OCI-LY3 (cell line): ENCODE measurements at regions not wholly inside any gene's neighbourhood (a gene's known extent, or its start where the extent isn't known, plus 50 kb on each side); places are given as distances from the start of the nearest gene placed in this dataset.
"Not testable (repeated sequence)": the region's sequence is repeated elsewhere in the genome, so short reads cannot be mapped to it uniquely, and the experiment has no call there.

Experiments used
- H2AFZ ChIP-seq: fragments of 200-600, 300-600 bp; shearing (Covaris generic); 2 replicates; pipeline ENCODE4 v1.6.0; 2014; ENCODE audit warnings: antibody characterized with exemption, low read depth, low read length
- H3K27ac ChIP-seq: fragments of 200-600, 300-600 bp; sonication (generic); 2 replicates; pipeline ENCODE4 v1.5.1; 2014; ENCODE audit warnings: mild to moderate bottlenecking, low read length, moderate library complexity, mixed read lengths
- H3K27me3 ChIP-seq: fragments of 200-600, 300-600 bp; sonication (generic); 2 replicates; pipeline ENCODE4 v1.6.1; 2014; ENCODE audit warnings: low read depth, low read length, mixed read lengths
- H3K36me3 ChIP-seq: fragments of 200-600, 300-600 bp; sonication (generic); replicated peaks from 2 replicates; pipeline ENCODE3; 2014; ENCODE audit warnings: low read depth, low read length, mixed read lengths
- H3K4me1 ChIP-seq: fragments of 300-600, 200-600 bp; sonication (generic); 2 replicates; pipeline ENCODE4 v1.6.1; 2014; ENCODE audit warnings: low read length, mixed read lengths
- H3K4me2 ChIP-seq: fragments of 200-600, 300-600 bp; sonication (generic); 2 replicates; pipeline ENCODE4 v1.6.1; 2014; ENCODE audit warnings: low read length, mixed read lengths
- H3K4me3 ChIP-seq: fragments of 300-600, 200-600 bp; sonication (generic); 2 replicates; pipeline ENCODE4 v1.5.1; 2014; ENCODE audit warnings: antibody characterized with exemption, mild to moderate bottlenecking, low read length, moderate library complexity
- H3K79me2 ChIP-seq: fragments of 300-600, 200-600 bp; shearing (Covaris generic); 2 replicates; pipeline ENCODE4 v1.6.1; 2014; ENCODE audit warnings: mild to moderate bottlenecking, low read length, mixed read lengths
- H3K9ac ChIP-seq: fragments of 300-600, 200-600 bp; shearing (Covaris generic); 2 replicates; pipeline ENCODE4 v1.6.0; 2014; ENCODE audit warnings: mild to moderate bottlenecking, low read length, moderate library complexity
- H3K9me3 ChIP-seq: fragments of 200-600, 300-600 bp; shearing (Covaris generic); 2 replicates; pipeline ENCODE4 v1.6.1; 2014; ENCODE audit warnings: low read length, mixed read lengths; ENCODE audit not compliant: insufficient read depth
- H4K20me1 ChIP-seq: fragments of 200-600, 300-600 bp; sonication (generic); 2 replicates; pipeline ENCODE4 v1.6.1; 2016; ENCODE audit warnings: low read length, mixed read lengths; ENCODE audit not compliant: insufficient read depth
- TF ChIP-seq, protein P1 (sequence below): fragments of 200-600, 300-600 bp; sonication (generic); IDR thresholded peaks from 2 replicates; pipeline ENCODE4 v1.5.1; 2014; ENCODE audit warnings: antibody characterized with exemption, low read length, low read depth

DNA sequence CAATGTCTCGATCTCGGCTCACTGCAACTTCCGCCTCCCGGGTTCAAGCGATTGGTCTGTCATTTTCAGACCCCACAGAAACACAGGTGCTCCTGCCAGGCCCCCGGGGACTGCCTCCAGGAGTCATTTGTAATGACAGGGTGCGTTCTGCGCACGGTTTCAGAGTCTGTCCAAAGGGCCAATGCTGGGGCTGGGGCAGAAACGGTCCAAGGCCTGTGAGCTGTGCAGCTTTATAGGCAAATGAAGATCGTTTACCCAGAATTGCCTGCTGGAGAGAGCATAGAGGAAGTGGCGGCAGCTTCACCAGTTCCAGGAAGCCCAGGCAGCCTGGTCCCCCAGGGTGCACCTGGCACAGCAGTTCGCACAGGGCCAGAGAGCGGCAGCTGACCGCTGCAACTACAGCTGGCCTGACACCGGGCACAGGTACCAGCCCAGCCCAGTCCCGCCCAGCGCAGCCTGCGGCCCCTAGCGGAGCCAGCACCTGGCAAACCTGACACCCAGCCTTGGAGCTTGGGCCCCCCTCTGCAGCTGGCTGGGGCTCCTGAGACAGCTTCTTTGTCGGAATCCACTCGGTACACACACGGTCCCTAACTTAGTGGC is 92.4 kb upstream of the METTL9 start:
- H2AFZ ChIP-seq, H3K36me3 ChIP-seq, H3K9me3 ChIP-seq, H3K27me3 ChIP-seq: not testable (repeated sequence)
- Histone ChIP-seq H3K27ac (peak overlapping the region; percentile 77), H3K4me2 (peak overlapping the region; percentile 68), H3K9ac (peak overlapping the region; percentile 49), H3K4me1 (peaks cover 47% of the 10 kb centered on the region), H4K20me1 (peaks cover 78% of the 10 kb centered on the region), H3K4me3 (peak overlapping the region; percentile 67), H3K79me2 (peaks cover 96% of the 10 kb centered on the region)
- TF ChIP-seq, protein P1, sequence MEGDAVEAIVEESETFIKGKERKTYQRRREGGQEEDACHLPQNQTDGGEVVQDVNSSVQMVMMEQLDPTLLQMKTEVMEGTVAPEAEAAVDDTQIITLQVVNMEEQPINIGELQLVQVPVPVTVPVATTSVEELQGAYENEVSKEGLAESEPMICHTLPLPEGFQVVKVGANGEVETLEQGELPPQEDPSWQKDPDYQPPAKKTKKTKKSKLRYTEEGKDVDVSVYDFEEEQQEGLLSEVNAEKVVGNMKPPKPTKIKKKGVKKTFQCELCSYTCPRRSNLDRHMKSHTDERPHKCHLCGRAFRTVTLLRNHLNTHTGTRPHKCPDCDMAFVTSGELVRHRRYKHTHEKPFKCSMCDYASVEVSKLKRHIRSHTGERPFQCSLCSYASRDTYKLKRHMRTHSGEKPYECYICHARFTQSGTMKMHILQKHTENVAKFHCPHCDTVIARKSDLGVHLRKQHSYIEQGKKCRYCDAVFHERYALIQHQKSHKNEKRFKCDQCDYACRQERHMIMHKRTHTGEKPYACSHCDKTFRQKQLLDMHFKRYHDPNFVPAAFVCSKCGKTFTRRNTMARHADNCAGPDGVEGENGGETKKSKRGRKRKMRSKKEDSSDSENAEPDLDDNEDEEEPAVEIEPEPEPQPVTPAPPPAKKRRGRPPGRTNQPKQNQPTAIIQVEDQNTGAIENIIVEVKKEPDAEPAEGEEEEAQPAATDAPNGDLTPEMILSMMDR: 0 out of 2 replicates have a peak, but pooled peaks have one; percentile 6

- peak overlapping the region; percentile 68 for H3K4me2 ChIP-seq
- not testable (repeated sequence) for H3K36me3 ChIP-seq, H3K9me3 ChIP-seq, H3K27me3 ChIP-seq, H2AFZ ChIP-seq
- peaks cover 53% of the 10 kb centered on the region for H3K4me1 ChIP-seq
- H3K9ac ChIP-seq: peak overlapping the region; percentile 49
- peak overlapping the region; percentile 67 for H3K4me3 ChIP-seq
- H3K79me2 ChIP-seq: peaks cover 98% of the 10 kb centered on the region
- H4K20me1 ChIP-seq: peaks cover 86% of the 10 kb centered on the region
- H3K27ac ChIP-seq: peak overlapping the region; percentile 77
These were observed 91.6 kb upstream of the METTL9 start for GRCh38 chr16:21507631-21508305.

- H3K4me3 ChIP-seq: peak overlapping the region; percentile 67; the same call in 1 of the 2 replicates
- H3K4me1 ChIP-seq: peaks cover 63% of the 10 kb centered on the region
- peaks cover 86% of the 10 kb centered on the region for H4K20me1 ChIP-seq
- H2AFZ ChIP-seq, H3K27me3 ChIP-seq, H3K9me3 ChIP-seq, H3K36me3 ChIP-seq, H3K9ac ChIP-seq: not testable (repeated sequence)
- H3K79me2 ChIP-seq: peaks cover 98% of the 10 kb centered on the region
- peak overlapping the region; percentile 77; the same call in 1 of the 2 replicates for H3K27ac ChIP-seq
- peak overlapping the region; percentile 68 for H3K4me2 ChIP-seq
These were observed 90.5 kb upstream of the METTL9 start for GRCh38 chr16:21508661-21509436.

DNA sequence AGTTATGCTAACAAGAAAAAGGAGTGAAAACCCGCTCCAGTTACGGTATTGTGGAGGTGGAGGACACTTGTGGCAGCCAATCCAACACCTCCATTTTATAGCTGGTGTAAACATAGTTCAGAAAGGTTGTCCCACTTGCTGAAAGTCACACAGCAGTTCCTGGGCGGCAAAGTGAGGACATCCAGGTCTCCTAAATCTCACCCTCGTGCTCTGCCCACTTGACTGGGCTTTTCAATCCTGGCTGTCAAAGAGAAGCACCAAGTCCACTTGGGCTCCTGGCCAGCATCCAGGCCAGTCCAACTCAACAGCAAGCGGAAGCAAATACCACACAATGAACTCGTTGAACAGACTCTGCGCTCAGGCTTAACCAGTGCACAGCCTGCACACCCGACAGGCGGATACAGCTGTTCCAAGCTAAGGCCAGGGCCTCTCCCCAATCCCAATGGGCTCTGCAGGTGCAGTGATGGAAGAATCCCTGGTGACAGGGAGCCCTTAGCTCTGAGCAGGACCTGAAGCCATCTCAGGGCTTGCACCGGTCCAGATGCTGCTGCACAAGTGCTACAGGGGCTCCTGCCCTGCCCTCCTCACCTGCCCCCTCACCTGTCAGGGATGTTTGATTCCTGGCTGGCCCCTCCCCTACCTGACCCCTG is 89.8 kb upstream of the METTL9 start:
- Histone ChIP-seq H3K4me1 (peaks cover 70% of the 10 kb centered on the region), H3K79me2 (peaks cover 98% of the 10 kb centered on the region), H3K4me2 (peak overlapping the region; percentile 68; the same call in 1 of the 2 replicates), H4K20me1 (peaks cover 86% of the 10 kb centered on the region)
- H3K27me3 ChIP-seq, H3K9me3 ChIP-seq, H2AFZ ChIP-seq, H3K4me3 ChIP-seq, H3K9ac ChIP-seq, H3K36me3 ChIP-seq, H3K27ac ChIP-seq: not testable (repeated sequence)

- not testable (repeated sequence) for H3K36me3 ChIP-seq
- H4K20me1 ChIP-seq: peaks cover 94% of the 10 kb centered on the region
These were observed 88.5 kb upstream of the METTL9 start for GRCh38 chr16:21510869-21511255.

DNA sequence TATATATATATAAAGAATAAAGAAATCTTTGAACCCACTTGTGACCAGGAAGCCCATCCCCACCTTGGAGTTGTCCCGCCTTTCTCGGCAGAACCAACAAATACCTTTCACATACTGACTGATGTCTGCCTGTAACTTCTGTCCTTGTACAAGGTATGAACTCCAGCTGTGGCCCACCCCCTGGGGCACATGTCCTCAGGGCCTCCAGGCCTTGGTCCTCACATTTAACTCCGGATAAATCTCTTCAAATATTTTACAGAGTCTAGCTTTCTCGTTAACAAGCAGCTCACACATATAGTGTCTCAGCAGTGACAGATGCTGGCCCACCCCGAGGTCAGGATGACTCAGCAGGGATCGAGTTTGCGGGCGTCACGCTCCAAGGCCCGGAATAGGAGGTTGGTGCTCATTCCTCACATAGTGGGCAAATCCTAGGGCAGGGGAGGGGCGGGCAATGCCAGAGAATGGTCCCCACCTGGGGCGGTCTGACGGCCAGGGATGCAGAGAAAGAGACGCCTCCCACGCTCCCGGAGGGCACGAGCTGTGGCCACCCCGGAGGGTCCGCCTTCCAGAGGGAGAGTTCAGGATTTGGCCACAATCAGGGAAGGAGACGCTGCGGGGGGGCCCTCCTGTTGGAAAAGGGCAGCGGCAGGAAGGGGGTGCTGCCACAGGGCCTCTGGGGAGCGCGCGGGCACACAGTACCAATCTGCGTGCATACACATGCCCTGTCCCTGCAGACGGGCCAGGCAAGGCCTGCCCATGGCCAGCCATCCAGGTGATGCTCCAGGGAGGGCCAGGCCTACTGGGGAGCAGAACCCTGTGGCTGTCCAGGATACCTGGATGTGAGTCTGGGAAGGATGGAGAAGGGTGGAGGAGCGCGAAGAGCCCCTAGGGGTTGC is 87.8 kb upstream of the METTL9 start:
- not testable (repeated sequence) for H3K4me3 ChIP-seq, H3K9me3 ChIP-seq, H3K27me3 ChIP-seq, H3K36me3 ChIP-seq, H3K27ac ChIP-seq, H3K9ac ChIP-seq, H2AFZ ChIP-seq
- peaks cover 95% of the 10 kb centered on the region for H4K20me1 ChIP-seq
- peaks cover 75% of the 10 kb centered on the region for H3K4me1 ChIP-seq
- peak overlapping the region; percentile 13; the same call in 1 of the 2 replicates for H3K4me2 ChIP-seq
- H3K79me2 ChIP-seq: peaks cover 99% of the 10 kb centered on the region

More at GRCh38 chr16:21510869-21511255, 88.5 kb upstream of the METTL9 start:
- not testable (repeated sequence) for H2AFZ ChIP-seq, H3K9ac ChIP-seq, H3K4me3 ChIP-seq, H3K9me3 ChIP-seq, H3K27me3 ChIP-seq, H3K4me2 ChIP-seq, H3K27ac ChIP-seq
- peaks cover 76% of the 10 kb centered on the region for H3K4me1 ChIP-seq
- H3K79me2 ChIP-seq: peaks cover 99% of the 10 kb centered on the region

DNA sequence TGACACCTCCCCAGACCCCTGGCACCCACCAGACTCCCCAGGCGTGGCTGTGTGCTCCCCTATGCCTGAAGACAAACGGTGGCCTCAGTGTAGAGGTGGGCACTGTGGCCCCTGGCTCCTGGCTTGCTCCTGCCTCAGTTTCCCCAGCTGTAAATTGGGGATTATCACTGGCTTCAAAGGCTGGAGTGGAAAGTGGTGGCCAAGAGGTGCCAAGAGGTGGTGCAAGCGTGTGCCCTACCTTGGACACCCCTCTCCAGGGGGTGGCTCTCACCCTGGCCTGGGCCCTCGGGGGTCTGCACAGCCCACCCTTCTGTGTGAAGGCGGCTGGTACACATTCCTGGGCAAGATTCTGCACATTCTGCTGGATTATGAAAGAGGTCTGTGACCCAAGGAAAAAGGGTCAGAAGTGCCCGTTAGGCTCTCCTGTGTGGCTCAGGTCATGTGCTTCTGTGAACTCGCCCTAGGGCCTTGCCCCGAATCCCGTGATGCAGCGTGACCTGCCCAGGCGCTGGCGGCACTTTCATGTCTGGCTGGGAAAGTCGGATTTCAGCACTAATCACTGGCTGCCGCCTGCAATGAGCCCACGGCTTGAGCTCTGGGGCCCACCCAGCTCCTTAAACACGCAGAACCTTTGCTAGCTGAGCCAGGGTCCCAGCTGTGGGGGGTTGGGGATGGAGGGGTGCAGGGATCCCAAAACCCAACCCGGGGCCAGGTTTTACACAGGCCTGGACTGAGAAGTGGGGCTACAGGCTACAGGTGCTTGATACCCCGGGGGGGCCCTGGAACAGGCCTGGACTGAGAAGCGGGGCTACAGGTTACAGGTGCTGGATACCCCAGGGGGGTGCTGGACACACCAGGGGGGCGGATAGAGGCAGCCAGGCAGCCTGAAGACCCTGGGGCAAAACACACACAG is 86.8 kb upstream of the METTL9 start:
- not testable (repeated sequence) for H3K4me3 ChIP-seq, H3K27me3 ChIP-seq, H3K36me3 ChIP-seq, H3K9me3 ChIP-seq, H2AFZ ChIP-seq, H3K27ac ChIP-seq, H3K9ac ChIP-seq
- Histone ChIP-seq H4K20me1 (peaks cover 93% of the 10 kb centered on the region), H3K4me1 (peaks cover 69% of the 10 kb centered on the region), H3K4me2 (peak overlapping the region; percentile 22; the same call in 1 of the 2 replicates), H3K79me2 (peaks cover 99% of the 10 kb centered on the region)
